Smooth muscle cell (in vitro differentiated cells): ENCODE measurements at regions not wholly inside any gene's neighbourhood (a gene's known extent, or its start where the extent isn't known, plus 50 kb on each side); places are given as distances from the start of the nearest gene placed in this dataset.

Source experiments
- DNase-seq: peaks from one replicate; lab custom pipeline; 2025; ENCODE audit not compliant: unreplicated experiment; lab: John Stamatoyannopoulos, UW
- H2AFZ ChIP-seq: fragments of 200-600 bp; sonication (generic); 2 replicates; pipeline ENCODE4 v1.6.0; 2016; ENCODE audit warnings: antibody characterized with exemption, low read depth, mild to moderate bottlenecking
- H3F3A ChIP-seq: fragments of 200-600 bp; sonication (generic); 2 replicates; pipeline ENCODE4 v1.6.0; 2017; ENCODE audit warnings: antibody characterized with exemption, low read depth
- H3K27ac ChIP-seq: fragments of 200-600 bp; sonication (generic); 2 replicates; pipeline ENCODE4 v1.5.1; 2016; ENCODE audit warnings: low read depth, mild to moderate bottlenecking
- H3K27me3 ChIP-seq: fragments of 200-600 bp; sonication (generic); 2 replicates; pipeline ENCODE4 v1.6.1; 2016; ENCODE audit warnings: low read depth, mild to moderate bottlenecking
- H3K36me3 ChIP-seq: fragments of 200-600 bp; sonication (generic); 2 replicates; pipeline ENCODE4 v1.5.1; 2016; ENCODE audit warnings: low read depth
- H3K4me1 ChIP-seq: fragments of 200-600 bp; sonication (generic); 2 replicates; pipeline ENCODE4 v1.5.1; 2016; ENCODE audit warnings: low read depth
- H3K4me2 ChIP-seq: fragments of 200-600 bp; sonication (generic); 2 replicates; pipeline ENCODE4 v1.6.0; 2016; ENCODE audit warnings: mild to moderate bottlenecking
- H3K4me3 ChIP-seq: fragments of 200-600 bp; sonication (generic); 2 replicates; pipeline ENCODE4 v1.5.1; 2016; ENCODE audit warnings: mild to moderate bottlenecking
- H3K79me2 ChIP-seq: fragments of 200-600 bp; sonication (generic); 2 replicates; pipeline ENCODE4 v1.6.0; 2016; ENCODE audit warnings: low read depth, mild to moderate bottlenecking
- H3K9ac ChIP-seq: fragments of 200-600 bp; sonication (generic); 2 replicates; pipeline ENCODE4 v1.6.0; 2016; ENCODE audit warnings: low read depth
- H3K9me3 ChIP-seq: fragments of 200-600 bp; sonication (generic); replicated peaks from 2 replicates; pipeline ENCODE4 v1.5.1; 2016; ENCODE audit warnings: low read depth
- H4K20me1 ChIP-seq: fragments of 200-600 bp; sonication (generic); 2 replicates; pipeline ENCODE4 v1.6.0; 2016; ENCODE audit warnings: low read depth
- CTCF ChIP-seq: fragments of 200-600 bp; sonication (generic); IDR thresholded peaks from 2 replicates; pipeline ENCODE4 v1.5.1; 2017; ENCODE audit warnings: borderline replicate concordance, mild to moderate bottlenecking, antibody characterized with exemption; ENCODE audit not compliant: insufficient read depth, poor library complexity, severe bottlenecking
- WGBS: methylation state at CpG from one replicate; pipeline ENCODE4 v1.1.7; 2016; ENCODE audit warnings: low lambda C conversion rate; 5-methylcytosine and 5-hydroxymethylcytosine counted together

GRCh38 chr6:92791403-92791802 lies 628.0 kb downstream of the EPHA7 start:
- Histone ChIP-seq H3K36me3 (no peaks in the 10 kb centered on the region), H3K9ac (no peak overlapping the region), H4K20me1 (no peaks in the 10 kb centered on the region), H3K4me2 (no peak overlapping the region), H3K9me3 (no peaks in the 10 kb centered on the region), H3F3A (no peaks in the 10 kb centered on the region), H3K4me1 (no peaks in the 10 kb centered on the region), H3K27ac (no peak overlapping the region), H3K4me3 (no peak overlapping the region), H2AFZ (no peak overlapping the region), H3K79me2 (no peaks in the 10 kb centered on the region), H3K27me3 (no peaks in the 10 kb centered on the region)
- no peak for TF ChIP-seq CTCF
- WGBS: 76% methylated on average over 1 of the region's 1 CpG
- no peak for DNase-seq

- Histone ChIP-seq H3K36me3 (no peaks in the 10 kb centered on the region), H2AFZ (peak overlapping the region; percentile 60), H3K27ac (no peak overlapping the region), H3K4me2 (no peak overlapping the region), H3K4me3 (no peak overlapping the region), H3K4me1 (no peaks in the 10 kb centered on the region), H3K9me3 (no peaks in the 10 kb centered on the region), H4K20me1 (no peaks in the 10 kb centered on the region), H3K9ac (no peak overlapping the region), H3K27me3 (no peaks in the 10 kb centered on the region), H3F3A (no peaks in the 10 kb centered on the region), H3K79me2 (no peaks in the 10 kb centered on the region)
- no peak for DNase-seq
- no peak for TF ChIP-seq CTCF
- WGBS: 83% methylated on average over 3 of the region's 3 CpGs
Measured at GRCh38 chr6:92790381-92790780, 629.0 kb downstream of the EPHA7 start.

GRCh38 chr6:92784235-92784634 lies 635.1 kb downstream of the EPHA7 start:
- H3K27ac ChIP-seq: no peak overlapping the region
- no peaks in the 10 kb centered on the region for H3K79me2 ChIP-seq
- H3K4me2 ChIP-seq: no peak overlapping the region
- H2AFZ ChIP-seq: no peak overlapping the region
- H3K27me3 ChIP-seq: no peaks in the 10 kb centered on the region
- no peaks in the 10 kb centered on the region for H3F3A ChIP-seq
- WGBS: 83% methylated on average over 1 of the region's 1 CpG
- no peak for TF ChIP-seq CTCF
- no peaks in the 10 kb centered on the region for H3K4me1 ChIP-seq
- H4K20me1 ChIP-seq: no peaks in the 10 kb centered on the region
- no peak overlapping the region for H3K9ac ChIP-seq
- no peak overlapping the region for H3K4me3 ChIP-seq
- H3K36me3 ChIP-seq: no peaks in the 10 kb centered on the region
- no peaks in the 10 kb centered on the region for H3K9me3 ChIP-seq
- DNase-seq: no peak

GRCh38 chr6:92779746-92780145 lies 639.6 kb downstream of the EPHA7 start:
- Histone ChIP-seq H3K9me3 (no peaks in the 10 kb centered on the region), H3K4me1 (no peaks in the 10 kb centered on the region), H3K36me3 (no peaks in the 10 kb centered on the region), H3K79me2 (no peaks in the 10 kb centered on the region), H3K4me3 (no peak overlapping the region), H2AFZ (peak overlapping the region; percentile 36), H3K4me2 (peak overlapping the region; percentile 68), H4K20me1 (no peaks in the 10 kb centered on the region), H3K9ac (no peak overlapping the region), H3F3A (no peaks in the 10 kb centered on the region), H3K27me3 (no peaks in the 10 kb centered on the region), H3K27ac (no peak overlapping the region)
- TF ChIP-seq CTCF: no peak
- no peak for DNase-seq
- WGBS: 3% methylated on average over 1 of the region's 1 CpG
